Loucy (cell line): ENCODE measurements at regions not wholly inside any gene's neighbourhood (a gene's known extent, or its start where the extent isn't known, plus 50 kb on each side); places are given as distances from the start of the nearest gene placed in this dataset.

Experiments used
- H2AFZ ChIP-seq: fragments of 200-600 bp; sonication (generic); 2 replicates; pipeline ENCODE4 v1.6.0; 2016; ENCODE audit warnings: antibody characterized with exemption, mild to moderate bottlenecking, low read length, moderate library complexity
- H3F3A ChIP-seq: fragments of 200-600 bp; 2 replicates; pipeline ENCODE4 v1.6.0; 2016; ENCODE audit warnings: antibody characterized with exemption, low read depth, mild to moderate bottlenecking
- H3K27me3 ChIP-seq: fragments of 200-600 bp; sonication (generic); 2 replicates; pipeline ENCODE4 v1.6.1; 2014; ENCODE audit warnings: low read length, mild to moderate bottlenecking; ENCODE audit not compliant: insufficient read depth, poor library complexity, severe bottlenecking
- H3K36me3 ChIP-seq: fragments of 200-600 bp; sonication (generic); 2 replicates; pipeline ENCODE4 v1.6.1; 2016; ENCODE audit warnings: low read length; ENCODE audit not compliant: insufficient read depth
- H3K4me1 ChIP-seq: fragments of 200-600 bp; sonication (generic); 2 replicates; pipeline ENCODE4 v1.5.1; 2014; ENCODE audit warnings: low read length, mild to moderate bottlenecking; ENCODE audit not compliant: insufficient read depth, poor library complexity, severe bottlenecking
- H3K4me2 ChIP-seq: fragments of 200-600 bp; sonication (generic); 2 replicates; pipeline ENCODE4 v1.6.0; 2014; ENCODE audit warnings: antibody characterized with exemption, low read length, low read depth, mild to moderate bottlenecking; ENCODE audit not compliant: poor library complexity, severe bottlenecking
- H3K4me3 ChIP-seq: fragments of 200-600 bp; sonication (generic); 2 replicates; pipeline ENCODE4 v1.5.1; 2014; ENCODE audit warnings: low read length, mild to moderate bottlenecking, mixed read lengths; ENCODE audit not compliant: poor library complexity, severe bottlenecking
- H3K79me2 ChIP-seq: fragments of 200-600 bp; sonication (generic); 2 replicates; pipeline ENCODE4 v1.6.1; 2014; ENCODE audit warnings: low read length; ENCODE audit not compliant: insufficient read depth
- H3K9ac ChIP-seq: fragments of 200-600 bp; sonication (generic); 2 replicates; pipeline ENCODE4 v1.6.0; 2014; ENCODE audit warnings: mild to moderate bottlenecking, low read depth, low read length, moderate library complexity; ENCODE audit not compliant: poor library complexity, severe bottlenecking
- H3K9me2 ChIP-seq: fragments of 200-600 bp; sonication (generic); replicated peaks from 2 replicates; pipeline ENCODE4 v1.6.1; 2016; ENCODE audit warnings: low read depth, low read length, mixed read lengths
- H3K9me3 ChIP-seq: fragments of 200-600 bp; sonication (generic); 2 replicates; pipeline ENCODE4 v1.6.1; 2014; ENCODE audit warnings: mild to moderate bottlenecking, antibody characterized with exemption, low read length, low read depth; ENCODE audit not compliant: insufficient read depth
- H4K20me1 ChIP-seq: fragments of 200-600 bp; sonication (generic); 2 replicates; pipeline ENCODE4 v1.6.0; 2014; ENCODE audit warnings: antibody characterized with exemption, low read length, mild to moderate bottlenecking; ENCODE audit not compliant: insufficient read depth, poor library complexity, severe bottlenecking
- EZH2phosphoT487 ChIP-seq: fragments of 200-600 bp; IDR thresholded peaks from 2 replicates; pipeline ENCODE4 v1.6.1; 2018; ENCODE audit warnings: antibody characterized with exemption, mild to moderate bottlenecking, moderate library complexity, borderline replicate concordance
- TF ChIP-seq, protein P1 (sequence below): fragments of 200-600 bp; sonication (generic); conservative IDR thresholded peaks from 2 replicates; pipeline ENCODE4 v1.5.1; 2014; ENCODE audit warnings: mild to moderate bottlenecking, antibody characterized with exemption, low read length

DNA sequence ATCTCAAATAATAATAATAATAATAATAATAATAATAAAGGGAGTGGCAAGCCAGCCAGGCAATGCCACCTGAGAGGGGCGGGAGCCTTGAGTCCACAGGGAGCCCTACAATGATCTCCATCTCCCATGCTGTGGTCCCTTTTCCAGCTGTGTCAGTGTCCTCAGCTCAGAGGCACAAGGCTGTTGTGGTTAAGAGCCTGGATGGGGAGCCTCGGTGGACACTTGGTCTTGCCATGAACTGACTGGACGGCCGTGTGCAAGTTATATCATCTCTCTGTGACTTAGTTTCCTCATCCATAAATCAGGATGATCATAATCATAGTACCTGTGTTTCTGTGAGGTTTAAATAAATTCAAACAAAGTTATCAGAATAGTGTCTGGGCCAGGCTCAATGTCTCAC lies 127.8 kb upstream of the TIAM1 start:
- H3K79me2 ChIP-seq, result peaks cover 23% of the 10 kb centered on the region
- no peaks in the 10 kb centered on the region for H4K20me1 ChIP-seq
- no peak for TF ChIP-seq EZH2phosphoT487
- TF ChIP-seq, protein P1, sequence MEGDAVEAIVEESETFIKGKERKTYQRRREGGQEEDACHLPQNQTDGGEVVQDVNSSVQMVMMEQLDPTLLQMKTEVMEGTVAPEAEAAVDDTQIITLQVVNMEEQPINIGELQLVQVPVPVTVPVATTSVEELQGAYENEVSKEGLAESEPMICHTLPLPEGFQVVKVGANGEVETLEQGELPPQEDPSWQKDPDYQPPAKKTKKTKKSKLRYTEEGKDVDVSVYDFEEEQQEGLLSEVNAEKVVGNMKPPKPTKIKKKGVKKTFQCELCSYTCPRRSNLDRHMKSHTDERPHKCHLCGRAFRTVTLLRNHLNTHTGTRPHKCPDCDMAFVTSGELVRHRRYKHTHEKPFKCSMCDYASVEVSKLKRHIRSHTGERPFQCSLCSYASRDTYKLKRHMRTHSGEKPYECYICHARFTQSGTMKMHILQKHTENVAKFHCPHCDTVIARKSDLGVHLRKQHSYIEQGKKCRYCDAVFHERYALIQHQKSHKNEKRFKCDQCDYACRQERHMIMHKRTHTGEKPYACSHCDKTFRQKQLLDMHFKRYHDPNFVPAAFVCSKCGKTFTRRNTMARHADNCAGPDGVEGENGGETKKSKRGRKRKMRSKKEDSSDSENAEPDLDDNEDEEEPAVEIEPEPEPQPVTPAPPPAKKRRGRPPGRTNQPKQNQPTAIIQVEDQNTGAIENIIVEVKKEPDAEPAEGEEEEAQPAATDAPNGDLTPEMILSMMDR, result no peak
- H3K9me2 ChIP-seq, result no peaks in the 10 kb centered on the region
- H2AFZ ChIP-seq, result no peak overlapping the region
- H3K9ac ChIP-seq, result no peak overlapping the region
- H3K4me2 ChIP-seq, result no peak overlapping the region
- no peaks in the 10 kb centered on the region for H3F3A ChIP-seq
- H3K4me3 ChIP-seq, result no peak overlapping the region
- H3K27me3 ChIP-seq, result no peaks in the 10 kb centered on the region
- H3K9me3 ChIP-seq, result no peaks in the 10 kb centered on the region
- H3K36me3 ChIP-seq, result no peaks in the 10 kb centered on the region; the same call in 1 of the 2 replicates
- H3K4me1 ChIP-seq, result no peaks in the 10 kb centered on the region

DNA sequence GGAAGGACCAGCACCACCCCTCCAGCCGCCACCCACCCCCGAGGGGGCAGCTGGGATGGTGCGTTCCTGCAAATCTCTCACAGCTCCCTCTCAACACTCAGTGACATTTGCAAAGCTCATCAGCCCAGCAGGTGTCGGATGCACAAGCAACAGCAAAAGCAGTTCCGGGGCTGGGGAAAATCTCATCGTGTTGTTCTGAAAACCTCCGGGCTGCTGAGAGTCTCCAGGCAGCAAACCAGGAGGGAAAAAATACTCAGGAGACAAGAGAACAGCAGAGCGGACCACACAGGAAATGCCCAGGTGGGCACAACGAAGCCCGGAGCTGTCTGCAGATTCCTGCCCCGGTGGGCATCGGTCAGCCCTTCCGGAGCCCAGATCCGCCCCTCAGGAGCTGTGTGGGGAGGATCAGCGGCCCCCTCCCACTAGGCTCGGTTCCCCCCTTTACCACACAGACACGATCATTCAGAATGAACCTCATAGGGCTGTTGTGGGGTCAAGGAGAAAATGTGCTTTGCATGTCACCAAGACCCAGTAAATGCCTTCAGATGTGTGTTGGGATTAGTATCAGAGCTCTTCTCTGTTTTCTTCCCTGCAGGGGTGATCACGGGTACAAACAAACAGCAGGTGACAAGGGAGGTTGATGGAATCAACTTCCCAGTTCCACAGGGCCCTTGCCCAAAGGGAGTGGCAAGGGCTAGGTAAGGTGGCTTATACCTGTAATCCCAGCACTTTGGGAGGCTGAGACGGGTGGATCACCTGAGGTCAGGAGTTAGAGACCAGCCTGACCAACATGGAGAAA lies 127.0 kb upstream of the TIAM1 start:
- H3K9me2 ChIP-seq, result no peaks in the 10 kb centered on the region
- H2AFZ ChIP-seq, result no peak overlapping the region
- H3K79me2 ChIP-seq, result peaks cover 28% of the 10 kb centered on the region
- no peak overlapping the region for H3K4me3 ChIP-seq
- no peaks in the 10 kb centered on the region for H3K9me3 ChIP-seq
- no peaks in the 10 kb centered on the region for H4K20me1 ChIP-seq
- H3K9ac ChIP-seq, result no peak overlapping the region
- no peaks in the 10 kb centered on the region for H3K4me1 ChIP-seq
- no peaks in the 10 kb centered on the region for H3F3A ChIP-seq
- no peaks in the 10 kb centered on the region; the same call in 1 of the 2 replicates for H3K36me3 ChIP-seq
- H3K27me3 ChIP-seq, result no peaks in the 10 kb centered on the region
- no peak overlapping the region for H3K4me2 ChIP-seq
- TF ChIP-seq, protein P1, result no peak
- TF ChIP-seq EZH2phosphoT487, result no peak

DNA sequence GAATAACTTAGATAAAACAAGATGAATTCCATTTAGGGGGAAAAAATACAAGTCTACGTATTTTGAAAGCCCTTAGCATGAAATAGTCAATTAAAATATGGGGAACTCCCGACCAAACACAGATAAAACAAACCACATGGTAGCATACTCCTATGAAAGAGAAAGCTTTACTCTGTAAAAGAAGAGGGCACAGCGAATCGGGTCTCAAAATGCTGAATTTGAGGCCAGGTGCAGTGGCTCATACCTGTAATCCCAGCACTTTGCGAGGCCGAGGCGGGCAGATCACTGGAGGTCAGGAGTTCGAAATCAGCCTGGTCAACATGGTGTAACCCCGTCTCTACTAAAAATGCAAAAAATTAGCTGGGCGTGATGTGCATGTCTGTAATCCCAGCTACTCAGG lies 116.9 kb upstream of the TIAM1 start:
- Histone ChIP-seq H3K9me3 (no peaks in the 10 kb centered on the region), H3K9ac (no peak overlapping the region), H3K9me2 (no peaks in the 10 kb centered on the region), H3K4me1 (no peaks in the 10 kb centered on the region), H3K4me2 (no peak overlapping the region), H3F3A (no peaks in the 10 kb centered on the region), H4K20me1 (no peaks in the 10 kb centered on the region), H2AFZ (no peak overlapping the region), H3K79me2 (no peaks in the 10 kb centered on the region; the same call in 1 of the 2 replicates), H3K36me3 (no peaks in the 10 kb centered on the region; the same call in 1 of the 2 replicates), H3K4me3 (no peak overlapping the region), H3K27me3 (no peaks in the 10 kb centered on the region)
- TF ChIP-seq, protein P1, result no peak
- no peak for TF ChIP-seq EZH2phosphoT487
